BE2C (cell line): ENCODE measurements at regions not wholly inside any gene's neighbourhood (a gene's known extent, or its start where the extent isn't known, plus 50 kb on each side); places are given as distances from the start of the nearest gene placed in this dataset.

Experiments
- DNase-seq: peaks from one replicate; pipeline ENCODE4 v3.0.0-alpha.2; 2020
- H3K27me3 ChIP-seq: fragments of 250-450 bp; sonication (Bioruptor Pico); 2 replicates; pipeline ENCODE4 v1.5.1; 2020; ENCODE audit warnings: mild to moderate bottlenecking
- H3K36me3 ChIP-seq: fragments of 250-450 bp; sonication (Bioruptor Pico); 2 replicates; pipeline ENCODE4 v1.5.1; 2020; ENCODE audit warnings: mild to moderate bottlenecking
- H3K4me1 ChIP-seq: fragments of 250-450 bp; sonication (Bioruptor Pico); 2 replicates; pipeline ENCODE4 v1.5.1; 2020
- H3K4me3 ChIP-seq: 2 replicates; pipeline ENCODE4 v1.5.1; 2011; ENCODE audit warnings: low read depth, low read length
- H3K9me3 ChIP-seq: fragments of 250-450 bp; sonication (Bioruptor Pico); 2 replicates; pipeline ENCODE4 v1.5.1; 2020
- CTCF ChIP-seq: IDR thresholded peaks from 2 replicates; pipeline ENCODE4 v1.5.1; 2012; ENCODE audit warnings: mild to moderate bottlenecking, low read depth, low read length

- H3K36me3 ChIP-seq: no peaks in the 10 kb centered on the region
- H3K4me1 ChIP-seq: no peaks in the 10 kb centered on the region
- H3K9me3 ChIP-seq: no peaks in the 10 kb centered on the region
- no peak for DNase-seq
- H3K27me3 ChIP-seq: no peaks in the 10 kb centered on the region
- no peak for TF ChIP-seq CTCF
- H3K4me3 ChIP-seq: no peak overlapping the region
Observed at GRCh38 chr2:216970359-216970915, 110.6 kb upstream of the TNP1 start.

GRCh38 chr2:216967889-216968288, 108.0 kb upstream of the TNP1 start:
- Histone ChIP-seq H3K27me3 (no peaks in the 10 kb centered on the region), H3K4me1 (no peaks in the 10 kb centered on the region), H3K9me3 (no peaks in the 10 kb centered on the region), H3K4me3 (no peak overlapping the region), H3K36me3 (no peaks in the 10 kb centered on the region)
- DNase-seq: no peak
- TF ChIP-seq CTCF: no peak

GRCh38 chr2:216960671-216961268, 100.9 kb upstream of the TNP1 start:
- Histone ChIP-seq H3K4me1 (no peaks in the 10 kb centered on the region), H3K36me3 (no peaks in the 10 kb centered on the region), H3K9me3 (no peaks in the 10 kb centered on the region), H3K4me3 (no peak overlapping the region), H3K27me3 (no peaks in the 10 kb centered on the region)
- no peak for TF ChIP-seq CTCF
- no peak for DNase-seq

- no peaks in the 10 kb centered on the region for H3K36me3 ChIP-seq
- no peak for DNase-seq
- TF ChIP-seq CTCF: no peak
- H3K4me1 ChIP-seq: no peaks in the 10 kb centered on the region
- H3K4me3 ChIP-seq: no peak overlapping the region
- no peaks in the 10 kb centered on the region for H3K9me3 ChIP-seq
- H3K27me3 ChIP-seq: no peaks in the 10 kb centered on the region
Observed at GRCh38 chr2:216959433-216959832, 99.6 kb upstream of the TNP1 start.

- H3K36me3 ChIP-seq: no peaks in the 10 kb centered on the region
- no peaks in the 10 kb centered on the region for H3K4me1 ChIP-seq
- no peak for TF ChIP-seq CTCF
- no peaks in the 10 kb centered on the region for H3K9me3 ChIP-seq
- no peak for DNase-seq
- no peaks in the 10 kb centered on the region for H3K27me3 ChIP-seq
- no peak overlapping the region for H3K4me3 ChIP-seq
Observed at GRCh38 chr2:216956820-216957493, 97.1 kb upstream of the TNP1 start.

- TF ChIP-seq CTCF: no peak
- Histone ChIP-seq H3K9me3 (no peaks in the 10 kb centered on the region), H3K27me3 (no peaks in the 10 kb centered on the region), H3K4me3 (no peak overlapping the region), H3K4me1 (no peaks in the 10 kb centered on the region), H3K36me3 (no peaks in the 10 kb centered on the region)
- DNase-seq: no peak
Observed at GRCh38 chr2:216951171-216951570, 91.3 kb upstream of the TNP1 start.
